Right lobe of liver (tissue), 6 donors: ENCODE measurements at regions not wholly inside any gene's neighbourhood (a gene's known extent, or its start where the extent isn't known, plus 50 kb on each side); places are given as distances from the start of the nearest gene placed in this dataset.

Experiments
- ATAC-seq, 4 donors: fragments of 200-7000 bp; cut with Tn5 transposase; one replicate each; pipeline ENCODE4 v1.9.1; 2020; ENCODE audit warnings: mild to moderate bottlenecking in 4 of 4, moderate library complexity in 4 of 4
- DNase-seq, 3 donors: peaks; one replicate each; pipeline ENCODE4 v3.0.0-alpha.2; 2020
- H3K27ac ChIP-seq, 3 donors: fragments of 200-600 bp; one replicate each; pipeline ENCODE4 v1.8.0; 2022
- H3K27me3 ChIP-seq, 2 donors: fragments of 200-600 bp; one replicate each; pipeline ENCODE4 v1.8.0; 2022
- H3K36me3 ChIP-seq, 4 donors: fragments of 200-600 bp; sonication (generic) in 1 of 4; one replicate each; pipeline versions ENCODE4 v1.5.1 to v1.8.0; 2017 to 2022; ENCODE audit warnings: control low read depth in 1 of 4
- H3K4me1 ChIP-seq, 4 donors: fragments of 200-600 bp; sonication (generic) in 1 of 4; one replicate each; pipeline versions ENCODE4 v1.5.1 to v1.8.0; 2017 to 2022; ENCODE audit warnings: control low read depth in 1 of 4
- H3K4me3 ChIP-seq, 3 donors: fragments of 200-600 bp; one replicate each; pipeline ENCODE4 v1.8.0; 2022
- H3K9me3 ChIP-seq, 4 donors: fragments of 200-600 bp; sonication (generic) in 1 of 4; one replicate each; pipeline versions ENCODE4 v1.5.1 to v1.8.0; 2017 to 2022; ENCODE audit warnings: control low read depth in 1 of 4
- POLR2A ChIP-seq: fragments of 450-650 bp; IDR thresholded peaks from one replicate; pipeline ENCODE4 v1.6.1; 2017; ENCODE audit warnings: antibody characterized with exemption, mild to moderate bottlenecking
- WGBS: methylation state at CpG from one replicate; pipeline ENCODE4 v1.1.6; 2018; ENCODE audit warnings: low coverage, low lambda C conversion rate; ENCODE audit not compliant: insufficient coverage; ENCODE audit errors: missing lambda C conversion rate; 5-methylcytosine and 5-hydroxymethylcytosine counted together
- intact Hi-C, 2 donors: fragments of 100-400 bp; cut with DNase I; formaldehyde crosslinking; loops; one replicate each; pipeline versions ENCODE4 v1.11.2 to v1.14.1; 2022
- TF ChIP-seq, protein P1 (sequence below), 4 donors: fragments of 200-600 bp in 3 of 4; fragments of 450-650 bp in 1 of 4; IDR thresholded peaks; one replicate each; pipeline versions ENCODE4 v1.5.1 to v1.8.0; 2016 to 2022; ENCODE audit warnings: antibody characterized with exemption in 4 of 4, mild to moderate bottlenecking in 2 of 4
- donor health status: DM: no; HTN: yes; CAD: no.
- donor health status: DM: no; HTN: no; CAD: no.
- donor health status: DM: no; HTN: no; CAD: no.
- donor health status: DM: no; HTN: yes; CAD: no.
- donor health status: DM: no; HTN: yes; CAD: no.

DNA sequence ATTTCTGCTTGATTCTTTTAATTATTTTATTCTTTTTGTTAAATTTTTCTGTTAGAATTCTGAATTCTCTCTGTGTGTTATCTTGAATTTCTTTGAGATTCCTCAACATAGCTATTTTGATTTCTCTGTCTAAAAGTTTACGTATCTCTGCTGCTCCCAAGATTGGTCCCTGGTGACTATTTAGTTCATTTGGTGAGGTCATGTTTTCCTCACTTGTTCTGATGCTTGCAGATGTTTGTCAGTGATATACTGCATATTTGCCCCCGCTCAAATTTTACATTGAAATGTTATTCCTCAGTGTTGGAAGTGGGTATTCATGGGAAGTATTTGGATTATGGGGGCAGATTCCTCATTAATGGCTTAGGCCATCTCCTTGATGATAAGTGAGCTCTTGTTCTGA lies 105.3 kb downstream of the PRDM9 start:
- DNase-seq = no peak
- Histone ChIP-seq H3K27me3 (no peaks in the 10 kb centered on the region), H3K4me1 (no peaks in the 10 kb centered on the region), H3K9me3 (no peaks in the 10 kb centered on the region), H3K36me3 (no peaks in the 10 kb centered on the region), H3K4me3 (no peak overlapping the region), H3K27ac (no peak overlapping the region)
- 81% methylated on average over 2 of the region's 2 CpGs for WGBS
- no peak for ATAC-seq
- intact Hi-C loops = no loop called here
- TF ChIP-seq POLR2A = no peak
- TF ChIP-seq, protein P1, sequence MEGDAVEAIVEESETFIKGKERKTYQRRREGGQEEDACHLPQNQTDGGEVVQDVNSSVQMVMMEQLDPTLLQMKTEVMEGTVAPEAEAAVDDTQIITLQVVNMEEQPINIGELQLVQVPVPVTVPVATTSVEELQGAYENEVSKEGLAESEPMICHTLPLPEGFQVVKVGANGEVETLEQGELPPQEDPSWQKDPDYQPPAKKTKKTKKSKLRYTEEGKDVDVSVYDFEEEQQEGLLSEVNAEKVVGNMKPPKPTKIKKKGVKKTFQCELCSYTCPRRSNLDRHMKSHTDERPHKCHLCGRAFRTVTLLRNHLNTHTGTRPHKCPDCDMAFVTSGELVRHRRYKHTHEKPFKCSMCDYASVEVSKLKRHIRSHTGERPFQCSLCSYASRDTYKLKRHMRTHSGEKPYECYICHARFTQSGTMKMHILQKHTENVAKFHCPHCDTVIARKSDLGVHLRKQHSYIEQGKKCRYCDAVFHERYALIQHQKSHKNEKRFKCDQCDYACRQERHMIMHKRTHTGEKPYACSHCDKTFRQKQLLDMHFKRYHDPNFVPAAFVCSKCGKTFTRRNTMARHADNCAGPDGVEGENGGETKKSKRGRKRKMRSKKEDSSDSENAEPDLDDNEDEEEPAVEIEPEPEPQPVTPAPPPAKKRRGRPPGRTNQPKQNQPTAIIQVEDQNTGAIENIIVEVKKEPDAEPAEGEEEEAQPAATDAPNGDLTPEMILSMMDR (IDR thresholded peaks at IDR 0.05) = no peak

DNA sequence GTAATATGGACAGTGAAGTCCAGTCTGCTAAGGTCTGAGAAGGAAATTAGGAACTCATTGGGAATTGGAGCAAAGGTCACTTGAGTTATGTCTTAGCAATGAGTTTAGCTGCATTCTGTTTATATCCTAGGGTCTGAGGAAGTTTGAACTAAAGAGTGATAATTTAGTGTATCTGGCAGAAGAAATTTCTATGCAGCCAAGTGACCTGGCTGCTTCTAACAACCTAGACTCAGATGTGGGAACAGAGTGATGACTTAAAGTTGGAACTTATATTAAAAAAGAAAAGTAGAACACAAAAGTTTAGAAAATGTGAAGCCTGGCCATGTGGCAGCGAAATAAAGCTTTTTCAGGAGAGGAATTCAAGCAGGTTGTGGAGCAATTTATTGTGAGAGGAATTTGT lies 106.2 kb downstream of the PRDM9 start:
- Histone ChIP-seq H3K27ac (no peak overlapping the region), H3K36me3 (no peaks in the 10 kb centered on the region), H3K27me3 (no peaks in the 10 kb centered on the region), H3K9me3 (no peaks in the 10 kb centered on the region), H3K4me1 (no peaks in the 10 kb centered on the region), H3K4me3 (no peak overlapping the region)
- intact Hi-C loops = no loop called here
- TF ChIP-seq, protein P1 (IDR thresholded peaks at IDR 0.05) = no peak
- no peak for TF ChIP-seq POLR2A
- ATAC-seq (no peak), DNase-seq (no peak)
- 40% methylated on average over 1 of the region's 1 CpG for WGBS

- Histone ChIP-seq H3K27ac (no peak overlapping the region), H3K4me1 (no peaks in the 10 kb centered on the region), H3K9me3 (no peaks in the 10 kb centered on the region), H3K4me3 (no peak overlapping the region), H3K27me3 (no peaks in the 10 kb centered on the region), H3K36me3 (no peaks in the 10 kb centered on the region)
- intact Hi-C loops = no loop called here
- TF ChIP-seq, protein P1 (IDR thresholded peaks at IDR 0.05) = peak in 2 of 4 donors; percentile 25 to 31
- no peak for TF ChIP-seq POLR2A
- peak; percentile 69 to 87 (median 79) for ATAC-seq
- DNase-seq = no peak
- WGBS = 44% methylated on average over 1 of the region's 1 CpG
Observed at GRCh38 chr5:23614422-23614821, 107.0 kb downstream of the PRDM9 start.

- intact Hi-C loops = no loop called here
- Histone ChIP-seq H3K4me3 (no peak overlapping the region), H3K36me3 (no peaks in the 10 kb centered on the region), H3K27ac (no peak overlapping the region), H3K4me1 (no peaks in the 10 kb centered on the region), H3K27me3 (no peaks in the 10 kb centered on the region), H3K9me3 (no peaks in the 10 kb centered on the region)
- no peak for ATAC-seq
- TF ChIP-seq POLR2A = no peak
- TF ChIP-seq, protein P1 (IDR thresholded peaks at IDR 0.05) = no peak
- WGBS = 62% methylated on average over 4 of the region's 4 CpGs
- no peak for DNase-seq
Observed at GRCh38 chr5:23626961-23627360, 119.6 kb downstream of the PRDM9 start.

GRCh38 chr5:23627976-23628375 lies 120.6 kb downstream of the PRDM9 start:
- no peaks in the 10 kb centered on the region for H3K9me3 ChIP-seq
- no peak overlapping the region for H3K4me3 ChIP-seq
- H3K36me3 ChIP-seq = no peaks in the 10 kb centered on the region
- H3K27me3 ChIP-seq = no peaks in the 10 kb centered on the region
- DNase-seq (no peak), ATAC-seq (no peak)
- H3K27ac ChIP-seq = no peak overlapping the region
- 44% methylated on average over 3 of the region's 3 CpGs for WGBS
- no peaks in the 10 kb centered on the region for H3K4me1 ChIP-seq
- TF ChIP-seq, protein P1 (IDR thresholded peaks at IDR 0.05) = no peak
- no peak for TF ChIP-seq POLR2A
- intact Hi-C loops = no loop called here
